ENCODE measurements at regions not wholly inside any gene's neighbourhood (a gene's known extent, or its start where the extent isn't known, plus 50 kb on each side); places are given as distances from the start of the nearest gene placed in this dataset.

- Histone ChIP-seq H3K9me1 (ENCODE audit: control insufficient read depth, extremely low read depth, insufficient read depth, low read length) (no peaks in the 10 kb centered on the region), H3K27ac (ENCODE audit: control insufficient read depth, insufficient read depth, low read length) (no peak overlapping the region), H4K20me1 (ENCODE audit: control insufficient read depth, extremely low read depth, insufficient read depth, low read length) (no peaks in the 10 kb centered on the region), H3K79me2 (ENCODE audit: control insufficient read depth, insufficient read depth, low read length) (no peaks in the 10 kb centered on the region), H3K4me3 (ENCODE audit: control insufficient read depth in 2 of 3, extremely low read depth in 1 of 3, insufficient read depth in 2 of 3, low read depth in 1 of 3, low read length in 3 of 3) (no peak overlapping the region), H2AFZ (ENCODE audit: control insufficient read depth, low read length) (peak overlapping the region; percentile 59), H3K27me3 (ENCODE audit: control insufficient read depth, extremely low read depth, insufficient read depth, low read length) (no peaks in the 10 kb centered on the region), H3K9me3 (ENCODE audit: control insufficient read depth, low read depth, low read length) (no peaks in the 10 kb centered on the region), H3K4me1 (ENCODE audit: control insufficient read depth, extremely low read depth, insufficient read depth, low read length) (peaks cover 13% of the 10 kb centered on the region), H3K36me3 (ENCODE audit: control insufficient read depth in 2 of 2, extremely low read depth in 1 of 2, insufficient read depth in 2 of 2, low read length in 2 of 2) (no peaks in the 10 kb centered on the region), H3K9ac (ENCODE audit: control insufficient read depth, extremely low read depth, insufficient read depth, low read length) (no peak overlapping the region), H3K4me2 (ENCODE audit: control insufficient read depth, extremely low read depth, insufficient read depth, low read depth, low read length) (peak overlapping the region; percentile 13)
- dilution Hi-C loops (cut with MboI; ENCODE audit: extremely low pct_ligation_motif_present, low sequenced_read_pairs) = no loop called here
- DNase-seq (ENCODE audit: low read depth, low spot score) (no peak), FAIRE-seq (peak; percentile 93)
- TF ChIP-seq EZH2 (IDR thresholded peaks at IDR 0.05; ENCODE audit: low read length) = no peak
Measured at GRCh38 chr6:128676456-128676855, 156.1 kb upstream of the PTPRK start.

- FAIRE-seq = peak; percentile 9
- no peaks in the 10 kb centered on the region for H3K9me3 ChIP-seq (ENCODE audit: control insufficient read depth, low read depth, low read length)
Measured at GRCh38 chr6:128672023-128672422, 151.6 kb upstream of the PTPRK start.

More at GRCh38 chr6:128672023-128672422, 151.6 kb upstream of the PTPRK start:
- DNase-seq (ENCODE audit: low read depth, low spot score) = no peak
- Histone ChIP-seq H3K36me3 (ENCODE audit: control insufficient read depth in 2 of 2, extremely low read depth in 1 of 2, insufficient read depth in 2 of 2, low read length in 2 of 2) (no peaks in the 10 kb centered on the region), H2AFZ (ENCODE audit: control insufficient read depth, low read length) (no peak overlapping the region), H4K20me1 (ENCODE audit: control insufficient read depth, extremely low read depth, insufficient read depth, low read length) (no peaks in the 10 kb centered on the region), H3K4me3 (ENCODE audit: control insufficient read depth in 2 of 3, extremely low read depth in 1 of 3, insufficient read depth in 2 of 3, low read depth in 1 of 3, low read length in 3 of 3) (no peak overlapping the region), H3K9me1 (ENCODE audit: control insufficient read depth, extremely low read depth, insufficient read depth, low read length) (no peaks in the 10 kb centered on the region), H3K4me2 (ENCODE audit: control insufficient read depth, extremely low read depth, insufficient read depth, low read depth, low read length) (no peak overlapping the region), H3K27me3 (ENCODE audit: control insufficient read depth, extremely low read depth, insufficient read depth, low read length) (no peaks in the 10 kb centered on the region), H3K9ac (ENCODE audit: control insufficient read depth, extremely low read depth, insufficient read depth, low read length) (no peak overlapping the region), H3K27ac (ENCODE audit: control insufficient read depth, insufficient read depth, low read length) (no peak overlapping the region), H3K79me2 (ENCODE audit: control insufficient read depth, insufficient read depth, low read length) (no peaks in the 10 kb centered on the region), H3K4me1 (ENCODE audit: control insufficient read depth, extremely low read depth, insufficient read depth, low read length) (peaks cover 10% of the 10 kb centered on the region)
- TF ChIP-seq EZH2 (IDR thresholded peaks at IDR 0.05; ENCODE audit: low read length) (no peak), CTCF (optimal IDR thresholded peaks at IDR 0.05 in 1 of 3, IDR thresholded peaks at IDR 0.05 in 1 of 3, conservative IDR thresholded peaks at IDR 0.05 in 1 of 3; ENCODE audit: extremely low read depth in 1 of 3, insufficient read depth in 2 of 3, low read length in 3 of 3) (no peak)
- dilution Hi-C loops (cut with MboI; ENCODE audit: extremely low pct_ligation_motif_present, low sequenced_read_pairs) = no loop called here
